ENCODE measurements at regions not wholly inside any gene's neighbourhood (a gene's known extent, or its start where the extent isn't known, plus 50 kb on each side); places are given as distances from the start of the nearest gene placed in this dataset.

GRCh38 chr4:189445613-189446012 lies 495.1 kb upstream of the FRG1 start:
- no peak overlapping the region for H3K4me3 ChIP-seq (ENCODE audit: control insufficient read depth, low read depth, low read length)
- no peak for DNase-seq (ENCODE audit: low read depth)
- TF ChIP-seq CTCF (conservative IDR thresholded peaks at IDR 0.05; ENCODE audit: control insufficient read depth, insufficient read depth, low read depth, low read length), result no peak

- TF ChIP-seq CTCF (conservative IDR thresholded peaks at IDR 0.05; ENCODE audit: control insufficient read depth, insufficient read depth, low read depth, low read length), result no peak
- H3K4me3 ChIP-seq (ENCODE audit: control insufficient read depth, low read depth, low read length), result no peak overlapping the region
- no peak for DNase-seq (ENCODE audit: low read depth)
These were observed 476.9 kb upstream of the FRG1 start for GRCh38 chr4:189463734-189464133.

- H3K4me3 ChIP-seq (ENCODE audit: control insufficient read depth, low read depth, low read length), result no peak overlapping the region
- TF ChIP-seq CTCF (conservative IDR thresholded peaks at IDR 0.05; ENCODE audit: control insufficient read depth, insufficient read depth, low read depth, low read length), result no peak
- no peak for DNase-seq (ENCODE audit: low read depth)
These were observed 446.3 kb upstream of the FRG1 start for GRCh38 chr4:189494407-189494806.

- DNase-seq (ENCODE audit: low read depth), result no peak
- TF ChIP-seq CTCF (conservative IDR thresholded peaks at IDR 0.05; ENCODE audit: control insufficient read depth, insufficient read depth, low read depth, low read length), result no peak
- no peak overlapping the region for H3K4me3 ChIP-seq (ENCODE audit: control insufficient read depth, low read depth, low read length)
These were observed 443.2 kb upstream of the FRG1 start for GRCh38 chr4:189497516-189497915.

GRCh38 chr4:189497996-189498395 lies 442.7 kb upstream of the FRG1 start:
- no peak for DNase-seq (ENCODE audit: low read depth)
- no peak for TF ChIP-seq CTCF (conservative IDR thresholded peaks at IDR 0.05; ENCODE audit: control insufficient read depth, insufficient read depth, low read depth, low read length)
- no peak overlapping the region for H3K4me3 ChIP-seq (ENCODE audit: control insufficient read depth, low read depth, low read length)

GRCh38 chr4:189498457-189498856 lies 442.2 kb upstream of the FRG1 start:
- no peak overlapping the region for H3K4me3 ChIP-seq (ENCODE audit: control insufficient read depth, low read depth, low read length)
- no peak for TF ChIP-seq CTCF (conservative IDR thresholded peaks at IDR 0.05; ENCODE audit: control insufficient read depth, insufficient read depth, low read depth, low read length)
- DNase-seq (ENCODE audit: low read depth), result no peak

- no peak for DNase-seq (ENCODE audit: low read depth)
- no peak overlapping the region for H3K4me3 ChIP-seq (ENCODE audit: control insufficient read depth, low read depth, low read length)
- no peak for TF ChIP-seq CTCF (conservative IDR thresholded peaks at IDR 0.05; ENCODE audit: control insufficient read depth, insufficient read depth, low read depth, low read length)
These were observed 441.0 kb upstream of the FRG1 start for GRCh38 chr4:189499696-189500095.
